ENCODE measurements at regions not wholly inside any gene's neighbourhood (a gene's known extent, or its start where the extent isn't known, plus 50 kb on each side); places are given as distances from the start of the nearest gene placed in this dataset.

DNA sequence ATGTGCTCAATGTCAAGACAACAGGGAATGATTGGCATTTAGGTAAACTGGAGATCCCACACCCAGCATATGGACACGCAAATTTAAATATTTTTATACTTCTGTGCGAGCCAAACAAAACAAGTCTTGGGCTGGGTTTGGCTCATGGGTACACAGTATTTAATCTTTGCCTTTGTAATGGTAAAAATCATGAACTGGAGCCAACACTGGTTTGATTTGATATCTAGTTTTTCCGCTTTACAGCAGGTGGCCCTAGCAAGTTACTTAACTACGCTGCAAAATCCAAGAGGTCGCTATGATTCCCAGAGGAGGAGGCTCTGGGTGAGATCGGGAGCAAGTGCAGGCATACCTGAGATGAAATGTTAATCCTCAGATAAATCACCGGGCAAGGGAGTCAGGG lies 207.9 kb upstream of the SATB1 start:
- Histone ChIP-seq H3K27me3 (ENCODE audit: control insufficient read depth in 4 of 4, insufficient read depth in 4 of 4, low read length in 3 of 4) (no peaks in the 10 kb centered on the region), H3K36me3 (ENCODE audit: control insufficient read depth in 4 of 4, insufficient read depth in 3 of 4, low read depth in 1 of 4, low read length in 3 of 4) (no peaks in the 10 kb centered on the region), H3K9me3 (ENCODE audit: control insufficient read depth in 4 of 4, low read length in 3 of 4) (peaks cover 0 to 3% (median 0%) of the 10 kb centered on the region in 4 donors), H3K4me1 (ENCODE audit: control insufficient read depth in 4 of 4, insufficient read depth in 4 of 4, low read length in 3 of 4) (no peaks in the 10 kb centered on the region), H3K27ac (ENCODE audit: low read depth in 1 of 2, low read length in 2 of 2) (no peak overlapping the region), H3K4me3 (ENCODE audit: low read depth in 1 of 3, low read length in 3 of 3) (no peak overlapping the region), H3K9ac (ENCODE audit: low read depth in 1 of 2, low read length in 2 of 2) (no peak overlapping the region)
- no peak for DNase-seq (ENCODE audit: low spot score)
- 67% methylated on average over 7 of the region's 7 CpGs for WGBS
- TF ChIP-seq, protein P1, sequence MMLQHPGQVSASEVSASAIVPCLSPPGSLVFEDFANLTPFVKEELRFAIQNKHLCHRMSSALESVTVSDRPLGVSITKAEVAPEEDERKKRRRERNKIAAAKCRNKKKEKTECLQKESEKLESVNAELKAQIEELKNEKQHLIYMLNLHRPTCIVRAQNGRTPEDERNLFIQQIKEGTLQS (IDR thresholded peaks at IDR 0.05) = no peak
- no peak for TF ChIP-seq HNF4G (IDR thresholded peaks at IDR 0.05)
- TF ChIP-seq YY1 (IDR thresholded peaks at IDR 0.05) = no peak
- TF ChIP-seq SP1 (IDR thresholded peaks at IDR 0.05) = no peak
- TF ChIP-seq JUND (IDR thresholded peaks at IDR 0.05) = no peak
- no peak for TF ChIP-seq FOXA1 (IDR thresholded peaks at IDR 0.05)
- TF ChIP-seq RXRA (IDR thresholded peaks at IDR 0.05) = no peak
- TF ChIP-seq TAF1 (conservative IDR thresholded peaks at IDR 0.05) = no peak
- TF ChIP-seq, protein P2, sequence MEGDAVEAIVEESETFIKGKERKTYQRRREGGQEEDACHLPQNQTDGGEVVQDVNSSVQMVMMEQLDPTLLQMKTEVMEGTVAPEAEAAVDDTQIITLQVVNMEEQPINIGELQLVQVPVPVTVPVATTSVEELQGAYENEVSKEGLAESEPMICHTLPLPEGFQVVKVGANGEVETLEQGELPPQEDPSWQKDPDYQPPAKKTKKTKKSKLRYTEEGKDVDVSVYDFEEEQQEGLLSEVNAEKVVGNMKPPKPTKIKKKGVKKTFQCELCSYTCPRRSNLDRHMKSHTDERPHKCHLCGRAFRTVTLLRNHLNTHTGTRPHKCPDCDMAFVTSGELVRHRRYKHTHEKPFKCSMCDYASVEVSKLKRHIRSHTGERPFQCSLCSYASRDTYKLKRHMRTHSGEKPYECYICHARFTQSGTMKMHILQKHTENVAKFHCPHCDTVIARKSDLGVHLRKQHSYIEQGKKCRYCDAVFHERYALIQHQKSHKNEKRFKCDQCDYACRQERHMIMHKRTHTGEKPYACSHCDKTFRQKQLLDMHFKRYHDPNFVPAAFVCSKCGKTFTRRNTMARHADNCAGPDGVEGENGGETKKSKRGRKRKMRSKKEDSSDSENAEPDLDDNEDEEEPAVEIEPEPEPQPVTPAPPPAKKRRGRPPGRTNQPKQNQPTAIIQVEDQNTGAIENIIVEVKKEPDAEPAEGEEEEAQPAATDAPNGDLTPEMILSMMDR (IDR thresholded peaks at IDR 0.05; ENCODE audit: low read depth, low read length, missing input control) = no peak
- TF ChIP-seq, protein P3, sequence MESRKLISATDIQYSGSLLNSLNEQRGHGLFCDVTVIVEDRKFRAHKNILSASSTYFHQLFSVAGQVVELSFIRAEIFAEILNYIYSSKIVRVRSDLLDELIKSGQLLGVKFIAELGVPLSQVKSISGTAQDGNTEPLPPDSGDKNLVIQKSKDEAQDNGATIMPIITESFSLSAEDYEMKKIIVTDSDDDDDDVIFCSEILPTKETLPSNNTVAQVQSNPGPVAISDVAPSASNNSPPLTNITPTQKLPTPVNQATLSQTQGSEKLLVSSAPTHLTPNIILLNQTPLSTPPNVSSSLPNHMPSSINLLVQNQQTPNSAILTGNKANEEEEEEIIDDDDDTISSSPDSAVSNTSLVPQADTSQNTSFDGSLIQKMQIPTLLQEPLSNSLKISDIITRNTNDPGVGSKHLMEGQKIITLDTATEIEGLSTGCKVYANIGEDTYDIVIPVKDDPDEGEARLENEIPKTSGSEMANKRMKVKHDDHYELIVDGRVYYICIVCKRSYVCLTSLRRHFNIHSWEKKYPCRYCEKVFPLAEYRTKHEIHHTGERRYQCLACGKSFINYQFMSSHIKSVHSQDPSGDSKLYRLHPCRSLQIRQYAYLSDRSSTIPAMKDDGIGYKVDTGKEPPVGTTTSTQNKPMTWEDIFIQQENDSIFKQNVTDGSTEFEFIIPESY (IDR thresholded peaks at IDR 0.05) = no peak
- TF ChIP-seq FOXA2 (IDR thresholded peaks at IDR 0.05) = no peak
- TF ChIP-seq NR2F2 (IDR thresholded peaks at IDR 0.05) = no peak

DNA sequence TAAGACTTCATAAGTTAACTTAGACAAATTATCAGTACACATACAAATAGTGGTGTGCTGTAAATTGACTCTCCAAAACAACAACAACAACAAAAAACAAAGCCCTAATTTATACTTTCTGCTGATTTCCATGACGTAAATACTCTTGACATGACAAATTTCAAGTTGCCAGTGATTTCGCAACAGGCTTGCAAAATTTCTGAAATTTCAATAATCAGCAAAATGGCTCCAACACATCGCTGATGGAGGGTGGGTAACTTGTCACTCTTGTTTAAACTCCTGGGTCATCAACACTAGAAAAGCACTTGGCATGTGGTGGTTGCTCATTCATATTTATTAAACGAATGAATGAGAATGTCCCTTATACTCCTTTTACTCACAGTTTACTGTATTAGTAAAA lies 205.2 kb upstream of the SATB1 start:
- H3K9ac ChIP-seq (ENCODE audit: low read depth in 1 of 2, low read length in 2 of 2) = no peak overlapping the region
- no peaks in the 10 kb centered on the region for H3K36me3 ChIP-seq (ENCODE audit: control insufficient read depth in 4 of 4, insufficient read depth in 3 of 4, low read depth in 1 of 4, low read length in 3 of 4)
- peaks cover 0 to 3% (median 0%) of the 10 kb centered on the region in 4 donors for H3K9me3 ChIP-seq (ENCODE audit: control insufficient read depth in 4 of 4, low read length in 3 of 4)
- H3K4me3 ChIP-seq (ENCODE audit: low read depth in 1 of 3, low read length in 3 of 3) = no peak overlapping the region
- DNase-seq (ENCODE audit: low spot score) = no peak
- no peak overlapping the region for H3K27ac ChIP-seq (ENCODE audit: low read depth in 1 of 2, low read length in 2 of 2)
- no peaks in the 10 kb centered on the region for H3K4me1 ChIP-seq (ENCODE audit: control insufficient read depth in 4 of 4, insufficient read depth in 4 of 4, low read length in 3 of 4)
- TF ChIP-seq RXRA (IDR thresholded peaks at IDR 0.05) (no peak), EGR1 (IDR thresholded peaks at IDR 0.05; ENCODE audit: low read depth in 2 of 2) (no peak), SP1 (IDR thresholded peaks at IDR 0.05) (no peak), YY1 (IDR thresholded peaks at IDR 0.05) (no peak), FOXA1 (IDR thresholded peaks at IDR 0.05) (no peak), FOXA2 (IDR thresholded peaks at IDR 0.05) (no peak)
- TF ChIP-seq, protein P4, sequence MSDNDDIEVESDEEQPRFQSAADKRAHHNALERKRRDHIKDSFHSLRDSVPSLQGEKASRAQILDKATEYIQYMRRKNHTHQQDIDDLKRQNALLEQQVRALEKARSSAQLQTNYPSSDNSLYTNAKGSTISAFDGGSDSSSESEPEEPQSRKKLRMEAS (IDR thresholded peaks at IDR 0.05) = no peak
- TF ChIP-seq, protein P3 (IDR thresholded peaks at IDR 0.05) = no peak
- TF ChIP-seq, protein P1 (IDR thresholded peaks at IDR 0.05) = no peak
- H3K27me3 ChIP-seq (ENCODE audit: control insufficient read depth in 4 of 4, insufficient read depth in 4 of 4, low read length in 3 of 4) = no peaks in the 10 kb centered on the region
- WGBS = 71% methylated on average over 4 of the region's 4 CpGs

Measured in liver (tissue), 8 donors.